Nucleus accumbens (tissue), 56 donors: ENCODE measurements at regions not wholly inside any gene's neighbourhood (a gene's known extent, or its start where the extent isn't known, plus 50 kb on each side); places are given as distances from the start of the nearest gene placed in this dataset.

ENCODE experiments used
- DNase-seq, 56 donors: peaks; one replicate each; lab custom pipeline; 2025; lab: John Stamatoyannopoulos, UW

- no peak for DNase-seq
Observed at GRCh38 chr10:61110188-61110844, 166.3 kb upstream of the RHOBTB1 start.

GRCh38 chr10:61108915-61109314 is 164.9 kb upstream of the RHOBTB1 start:
- peak in 2 of 56 donors; percentile 2 to 20 for DNase-seq

- DNase-seq, result no peak
Observed at GRCh38 chr10:61100887-61101286, 156.9 kb upstream of the RHOBTB1 start.

GRCh38 chr10:61099756-61100155 is 155.8 kb upstream of the RHOBTB1 start:
- no peak for DNase-seq

- DNase-seq, result no peak
Observed at GRCh38 chr10:61098966-61099365, 155.0 kb upstream of the RHOBTB1 start.

- no peak for DNase-seq
Observed at GRCh38 chr10:61097026-61097425, 153.0 kb upstream of the RHOBTB1 start.

GRCh38 chr10:61096056-61096455 is 152.1 kb upstream of the RHOBTB1 start:
- DNase-seq, result peak in 2 of 56 donors; percentile 1 to 14

- DNase-seq, result no peak
Observed at GRCh38 chr10:61091531-61091930, 147.5 kb upstream of the RHOBTB1 start.

GRCh38 chr10:61089251-61089650 is 145.3 kb upstream of the RHOBTB1 start:
- DNase-seq, result no peak

GRCh38 chr10:61084493-61084892 is 140.5 kb upstream of the RHOBTB1 start:
- no peak for DNase-seq

- DNase-seq, result no peak
Observed at GRCh38 chr10:61081301-61081700, 137.3 kb upstream of the RHOBTB1 start.

GRCh38 chr10:61078542-61079275 is 134.7 kb upstream of the RHOBTB1 start:
- no peak for DNase-seq

GRCh38 chr10:61076572-61077114 is 132.7 kb upstream of the RHOBTB1 start:
- DNase-seq, result no peak

GRCh38 chr10:61073391-61073790 is 129.4 kb upstream of the RHOBTB1 start:
- DNase-seq, result no peak

- DNase-seq, result no peak
Observed at GRCh38 chr10:61071580-61071979, 127.6 kb upstream of the RHOBTB1 start.

- no peak for DNase-seq
Observed at GRCh38 chr10:61068471-61068870, 124.5 kb upstream of the RHOBTB1 start.

- no peak for DNase-seq
Observed at GRCh38 chr10:61067671-61068336, 123.8 kb upstream of the RHOBTB1 start.

- no peak for DNase-seq
Observed at GRCh38 chr10:61066661-61067344, 122.8 kb upstream of the RHOBTB1 start.

GRCh38 chr10:61065051-61065450 is 121.1 kb upstream of the RHOBTB1 start:
- DNase-seq, result no peak

- no peak for DNase-seq
Observed at GRCh38 chr10:61064356-61064755, 120.4 kb upstream of the RHOBTB1 start.

GRCh38 chr10:61063901-61064300 is 119.9 kb upstream of the RHOBTB1 start:
- no peak for DNase-seq
